ENCODE measurements at regions not wholly inside any gene's neighbourhood (a gene's known extent, or its start where the extent isn't known, plus 50 kb on each side); places are given as distances from the start of the nearest gene placed in this dataset.
"Not testable (repeated sequence)": the region's sequence is repeated elsewhere in the genome, so short reads cannot be mapped to it uniquely, and the experiment has no call there.

GRCh38 chr16:25403852-25404251 lies 146.2 kb upstream of the ZKSCAN2 start:
- no peaks in the 10 kb centered on the region for H3K4me1 ChIP-seq (ENCODE audit: insufficient read depth, low read length)
- no peak overlapping the region for H3K9ac ChIP-seq (ENCODE audit: low read depth, low read length)
- no peaks in the 10 kb centered on the region for H3K36me3 ChIP-seq (ENCODE audit: insufficient read depth, low read length)
- 94% methylated on average over 1 of the region's 1 CpG for WGBS
- no peaks in the 10 kb centered on the region for H3K27me3 ChIP-seq (ENCODE audit: insufficient read depth, low read length)
- H3K27ac ChIP-seq (ENCODE audit: low read depth, low read length), result no peak overlapping the region
- peaks cover 7% of the 10 kb centered on the region; the same call in 1 of the 2 replicates for H3K9me3 ChIP-seq (ENCODE audit: insufficient read depth, low read depth, low read length)
- no peak overlapping the region for H3K4me3 ChIP-seq (ENCODE audit: low read length)

GRCh38 chr16:25395528-25395927 lies 137.9 kb upstream of the ZKSCAN2 start:
- H3K27me3 ChIP-seq (ENCODE audit: insufficient read depth, low read length), result no peaks in the 10 kb centered on the region
- H3K36me3 ChIP-seq (ENCODE audit: insufficient read depth, low read length), result no peaks in the 10 kb centered on the region
- no peak overlapping the region for H3K4me3 ChIP-seq (ENCODE audit: low read length)
- no peak overlapping the region for H3K27ac ChIP-seq (ENCODE audit: low read depth, low read length)
- H3K4me1 ChIP-seq (ENCODE audit: insufficient read depth, low read length), result no peaks in the 10 kb centered on the region
- no peak overlapping the region for H3K9ac ChIP-seq (ENCODE audit: low read depth, low read length)
- 0 out of 2 replicates have a peak, but pooled peaks cover 7% of the 10 kb centered on the region for H3K9me3 ChIP-seq (ENCODE audit: insufficient read depth, low read depth, low read length)

- Histone ChIP-seq H3K36me3 (ENCODE audit: insufficient read depth, low read length) (no peaks in the 10 kb centered on the region), H3K9ac (ENCODE audit: low read depth, low read length) (no peak overlapping the region), H3K27ac (ENCODE audit: low read depth, low read length) (no peak overlapping the region), H3K27me3 (ENCODE audit: insufficient read depth, low read length) (no peaks in the 10 kb centered on the region), H3K4me1 (ENCODE audit: insufficient read depth, low read length) (no peaks in the 10 kb centered on the region), H3K9me3 (ENCODE audit: insufficient read depth, low read depth, low read length) (no peaks in the 10 kb centered on the region), H3K4me3 (ENCODE audit: low read length) (no peak overlapping the region)
These were observed 133.1 kb upstream of the ZKSCAN2 start for GRCh38 chr16:25390761-25391160.

GRCh38 chr16:25374556-25374955 lies 116.9 kb upstream of the ZKSCAN2 start:
- Histone ChIP-seq H3K9me3 (ENCODE audit: insufficient read depth, low read depth, low read length) (no peaks in the 10 kb centered on the region), H3K9ac (ENCODE audit: low read depth, low read length) (no peak overlapping the region), H3K27ac (ENCODE audit: low read depth, low read length) (no peak overlapping the region), H3K27me3 (ENCODE audit: insufficient read depth, low read length) (no peaks in the 10 kb centered on the region), H3K4me1 (ENCODE audit: insufficient read depth, low read length) (no peaks in the 10 kb centered on the region), H3K4me3 (ENCODE audit: low read length) (no peak overlapping the region), H3K36me3 (ENCODE audit: insufficient read depth, low read length) (no peaks in the 10 kb centered on the region)
- WGBS, result 49% methylated on average over 4 of the region's 4 CpGs

DNA sequence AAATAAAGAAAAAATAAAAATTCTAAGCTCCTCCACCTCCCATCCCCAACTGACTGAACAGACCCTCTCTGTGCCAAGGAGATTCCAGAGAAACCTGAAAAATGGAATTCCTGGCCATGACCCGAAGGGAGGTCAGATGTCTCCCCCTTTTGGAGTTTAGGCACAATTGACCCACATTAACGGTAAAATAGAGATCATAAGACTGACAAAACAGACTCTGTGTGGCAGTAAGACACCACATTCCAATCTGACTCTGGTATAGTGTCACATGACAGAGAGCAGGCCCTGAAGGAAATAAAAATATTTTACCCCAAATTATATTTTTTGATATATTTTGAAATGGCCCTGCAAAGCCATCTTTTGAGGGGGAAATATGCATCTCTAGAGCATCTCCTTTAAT lies 115.1 kb upstream of the ZKSCAN2 start:
- Histone ChIP-seq H3K36me3 (ENCODE audit: insufficient read depth, low read length) (no peaks in the 10 kb centered on the region), H3K9ac (ENCODE audit: low read depth, low read length) (no peak overlapping the region), H3K9me3 (ENCODE audit: insufficient read depth, low read depth, low read length) (no peaks in the 10 kb centered on the region), H3K4me1 (ENCODE audit: insufficient read depth, low read length) (no peaks in the 10 kb centered on the region), H3K4me3 (ENCODE audit: low read length) (no peak overlapping the region), H3K27ac (ENCODE audit: low read depth, low read length) (no peak overlapping the region), H3K27me3 (ENCODE audit: insufficient read depth, low read length) (no peaks in the 10 kb centered on the region)
- WGBS, result 83% methylated on average over 2 of the region's 2 CpGs

DNA sequence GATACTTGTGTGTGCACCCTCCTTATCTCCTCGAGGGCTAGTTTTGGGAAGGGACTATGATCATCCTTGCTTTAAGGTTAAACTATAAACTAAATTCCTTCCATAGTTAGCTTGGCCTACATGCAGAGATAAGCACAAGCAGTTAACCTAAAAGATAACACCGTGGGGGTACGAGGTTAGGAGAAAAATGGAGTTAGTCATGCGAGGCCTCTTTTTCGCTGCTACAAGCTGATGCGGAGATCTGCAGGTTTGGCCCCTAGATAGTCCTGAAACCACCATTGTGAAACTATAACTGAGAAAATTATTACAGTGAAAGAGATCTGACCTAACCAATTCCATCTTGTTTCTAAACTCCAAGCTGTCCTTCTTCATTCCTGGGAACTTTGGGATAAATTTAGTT lies 113.7 kb upstream of the ZKSCAN2 start:
- H3K4me3 ChIP-seq (ENCODE audit: low read length), result no peak overlapping the region
- no peaks in the 10 kb centered on the region for H3K36me3 ChIP-seq (ENCODE audit: insufficient read depth, low read length)
- no peak overlapping the region for H3K27ac ChIP-seq (ENCODE audit: low read depth, low read length)
- no peaks in the 10 kb centered on the region for H3K27me3 ChIP-seq (ENCODE audit: insufficient read depth, low read length)
- H3K9me3 ChIP-seq (ENCODE audit: insufficient read depth, low read depth, low read length), result no peaks in the 10 kb centered on the region
- H3K9ac ChIP-seq (ENCODE audit: low read depth, low read length), result no peak overlapping the region
- 91% methylated on average over 5 of the region's 6 CpGs for WGBS
- no peaks in the 10 kb centered on the region for H3K4me1 ChIP-seq (ENCODE audit: insufficient read depth, low read length)

DNA sequence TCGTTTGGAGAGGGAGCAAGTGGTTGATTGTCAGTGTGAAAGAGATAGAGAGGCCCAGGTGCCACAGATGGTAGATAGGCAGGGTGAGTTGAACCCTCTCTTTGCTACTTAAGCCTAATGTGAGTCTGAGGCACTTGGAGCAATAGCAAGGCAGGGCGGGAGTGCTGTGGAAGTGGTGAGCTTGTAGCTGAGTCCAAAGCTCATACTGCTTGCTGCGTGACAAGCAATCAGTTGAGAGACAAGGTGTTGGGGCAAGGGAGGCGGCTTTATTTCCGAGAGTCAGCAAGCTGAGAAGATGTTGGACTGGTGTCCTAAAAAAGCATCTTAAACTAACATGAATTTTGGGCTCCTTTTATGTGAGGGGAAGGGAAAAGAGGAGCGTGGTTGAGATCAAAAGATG lies 112.9 kb upstream of the ZKSCAN2 start:
- Histone ChIP-seq H3K9ac (ENCODE audit: low read depth, low read length) (no peak overlapping the region), H3K4me1 (ENCODE audit: insufficient read depth, low read length) (no peaks in the 10 kb centered on the region), H3K27ac (ENCODE audit: low read depth, low read length) (no peak overlapping the region), H3K36me3 (ENCODE audit: insufficient read depth, low read length) (no peaks in the 10 kb centered on the region), H3K9me3 (ENCODE audit: insufficient read depth, low read depth, low read length) (no peaks in the 10 kb centered on the region), H3K27me3 (ENCODE audit: insufficient read depth, low read length) (no peaks in the 10 kb centered on the region), H3K4me3 (ENCODE audit: low read length) (no peak overlapping the region)
- 92% methylated on average over 6 of the region's 6 CpGs for WGBS

- Histone ChIP-seq H3K27me3 (ENCODE audit: insufficient read depth, low read length) (no peaks in the 10 kb centered on the region), H3K9me3 (ENCODE audit: insufficient read depth, low read depth, low read length) (no peaks in the 10 kb centered on the region), H3K4me1 (ENCODE audit: insufficient read depth, low read length) (no peaks in the 10 kb centered on the region), H3K4me3 (ENCODE audit: low read length) (no peak overlapping the region), H3K27ac (ENCODE audit: low read depth, low read length) (no peak overlapping the region), H3K9ac (ENCODE audit: low read depth, low read length) (no peak overlapping the region), H3K36me3 (ENCODE audit: insufficient read depth, low read length) (no peaks in the 10 kb centered on the region)
- WGBS, result 94% methylated on average over 6 of the region's 8 CpGs
These were observed 110.3 kb upstream of the ZKSCAN2 start for GRCh38 chr16:25367773-25368524.

DNA sequence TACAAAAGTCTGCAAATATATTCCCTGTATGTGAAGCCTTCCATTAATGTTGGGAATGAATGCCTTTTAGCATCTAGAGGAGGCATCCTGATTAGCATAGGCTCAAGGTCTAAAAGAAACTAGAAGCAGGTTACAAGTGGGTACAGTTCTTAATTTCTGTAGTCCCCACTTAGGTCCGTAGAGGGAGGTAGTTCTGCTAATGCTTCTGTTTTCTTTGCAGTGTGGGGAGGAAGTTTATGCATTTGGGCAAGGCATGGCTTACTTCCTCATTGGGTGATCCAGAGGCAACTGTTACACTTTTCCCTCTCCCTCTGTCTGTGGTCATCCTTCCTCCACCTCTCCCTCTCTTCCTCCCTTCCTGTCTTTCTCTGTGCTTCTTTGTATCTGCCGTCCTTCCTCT lies 108.4 kb upstream of the ZKSCAN2 start:
- no peaks in the 10 kb centered on the region for H3K36me3 ChIP-seq (ENCODE audit: insufficient read depth, low read length)
- H3K9ac ChIP-seq (ENCODE audit: low read depth, low read length), result no peak overlapping the region
- no peak overlapping the region for H3K4me3 ChIP-seq (ENCODE audit: low read length)
- WGBS, result 66% methylated on average over 2 of the region's 2 CpGs
- no peaks in the 10 kb centered on the region for H3K4me1 ChIP-seq (ENCODE audit: insufficient read depth, low read length)
- H3K27me3 ChIP-seq (ENCODE audit: insufficient read depth, low read length), result no peaks in the 10 kb centered on the region
- H3K27ac ChIP-seq (ENCODE audit: low read depth, low read length), result no peak overlapping the region
- H3K9me3 ChIP-seq (ENCODE audit: insufficient read depth, low read depth, low read length), result no peaks in the 10 kb centered on the region

- not testable (repeated sequence) for H3K9me3 ChIP-seq (ENCODE audit: insufficient read depth, low read depth, low read length); H3K4me1 ChIP-seq (ENCODE audit: insufficient read depth, low read length); H3K36me3 ChIP-seq (ENCODE audit: insufficient read depth, low read length); H3K27me3 ChIP-seq (ENCODE audit: insufficient read depth, low read length); H3K4me3 ChIP-seq (ENCODE audit: low read length); H3K9ac ChIP-seq (ENCODE audit: low read depth, low read length); H3K27ac ChIP-seq (ENCODE audit: low read depth, low read length)
- WGBS, result 96% methylated on average over 8 of the region's 8 CpGs
These were observed 101.9 kb upstream of the ZKSCAN2 start for GRCh38 chr16:25359516-25359915.

- 77% methylated on average over 5 of the region's 5 CpGs for WGBS
- H3K4me1 ChIP-seq (ENCODE audit: insufficient read depth, low read length), result no peaks in the 10 kb centered on the region
- H3K9me3 ChIP-seq (ENCODE audit: insufficient read depth, low read depth, low read length), result no peaks in the 10 kb centered on the region
- no peak overlapping the region for H3K4me3 ChIP-seq (ENCODE audit: low read length)
- H3K27me3 ChIP-seq (ENCODE audit: insufficient read depth, low read length), result no peaks in the 10 kb centered on the region
- no peak overlapping the region for H3K9ac ChIP-seq (ENCODE audit: low read depth, low read length)
- H3K27ac ChIP-seq (ENCODE audit: low read depth, low read length), result no peak overlapping the region
- no peaks in the 10 kb centered on the region for H3K36me3 ChIP-seq (ENCODE audit: insufficient read depth, low read length)
These were observed 86.4 kb upstream of the ZKSCAN2 start for GRCh38 chr16:25344006-25344405.

GRCh38 chr16:25340973-25341372 lies 83.3 kb upstream of the ZKSCAN2 start:
- H3K27me3 ChIP-seq (ENCODE audit: insufficient read depth, low read length), result no peaks in the 10 kb centered on the region
- 85% methylated on average over 2 of the region's 2 CpGs for WGBS
- H3K4me3 ChIP-seq (ENCODE audit: low read length), result no peak overlapping the region
- no peaks in the 10 kb centered on the region for H3K4me1 ChIP-seq (ENCODE audit: insufficient read depth, low read length)
- no peak overlapping the region for H3K9ac ChIP-seq (ENCODE audit: low read depth, low read length)
- no peak overlapping the region for H3K27ac ChIP-seq (ENCODE audit: low read depth, low read length)
- no peaks in the 10 kb centered on the region for H3K36me3 ChIP-seq (ENCODE audit: insufficient read depth, low read length)
- H3K9me3 ChIP-seq (ENCODE audit: insufficient read depth, low read depth, low read length), result no peaks in the 10 kb centered on the region
